ENCODE measurements at regions not wholly inside any gene's neighbourhood (a gene's known extent, or its start where the extent isn't known, plus 50 kb on each side); places are given as distances from the start of the nearest gene placed in this dataset.

DNA sequence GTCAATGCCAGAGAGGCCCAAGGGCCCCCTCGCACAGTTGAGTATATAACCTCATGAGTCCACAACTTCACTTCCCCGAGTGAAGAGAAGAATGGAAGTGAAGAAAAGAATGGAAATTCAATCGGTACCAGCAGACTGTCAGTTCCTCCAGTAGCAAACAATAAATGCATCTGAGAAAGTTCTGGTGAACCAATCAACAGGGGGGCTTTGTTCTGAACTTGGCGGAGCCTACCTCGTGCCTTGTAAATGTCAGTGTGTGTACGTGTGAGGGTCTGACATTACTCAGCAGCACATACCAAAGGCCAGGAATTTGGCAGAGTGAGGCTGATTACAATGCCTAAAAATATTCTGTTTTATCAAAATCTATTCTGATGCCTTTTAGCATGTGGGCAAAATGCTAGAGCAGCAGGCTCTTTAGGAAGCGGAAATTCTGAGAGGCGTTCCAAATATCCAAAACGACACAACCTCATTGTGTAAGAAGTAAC is 238.5 kb downstream of the LTN1 start:
- TF ChIP-seq POLR2A (IDR thresholded peaks at IDR 0.05): no peak
- TF ChIP-seq, protein P1, sequence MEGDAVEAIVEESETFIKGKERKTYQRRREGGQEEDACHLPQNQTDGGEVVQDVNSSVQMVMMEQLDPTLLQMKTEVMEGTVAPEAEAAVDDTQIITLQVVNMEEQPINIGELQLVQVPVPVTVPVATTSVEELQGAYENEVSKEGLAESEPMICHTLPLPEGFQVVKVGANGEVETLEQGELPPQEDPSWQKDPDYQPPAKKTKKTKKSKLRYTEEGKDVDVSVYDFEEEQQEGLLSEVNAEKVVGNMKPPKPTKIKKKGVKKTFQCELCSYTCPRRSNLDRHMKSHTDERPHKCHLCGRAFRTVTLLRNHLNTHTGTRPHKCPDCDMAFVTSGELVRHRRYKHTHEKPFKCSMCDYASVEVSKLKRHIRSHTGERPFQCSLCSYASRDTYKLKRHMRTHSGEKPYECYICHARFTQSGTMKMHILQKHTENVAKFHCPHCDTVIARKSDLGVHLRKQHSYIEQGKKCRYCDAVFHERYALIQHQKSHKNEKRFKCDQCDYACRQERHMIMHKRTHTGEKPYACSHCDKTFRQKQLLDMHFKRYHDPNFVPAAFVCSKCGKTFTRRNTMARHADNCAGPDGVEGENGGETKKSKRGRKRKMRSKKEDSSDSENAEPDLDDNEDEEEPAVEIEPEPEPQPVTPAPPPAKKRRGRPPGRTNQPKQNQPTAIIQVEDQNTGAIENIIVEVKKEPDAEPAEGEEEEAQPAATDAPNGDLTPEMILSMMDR (IDR thresholded peaks at IDR 0.05): no peak
